SK-N-SH treated with all-trans-retinoic acid at 6 μM for 48 hours (cell line): ENCODE measurements at regions not wholly inside any gene's neighbourhood (a gene's known extent, or its start where the extent isn't known, plus 50 kb on each side); places are given as distances from the start of the nearest gene placed in this dataset.

Source experiments
- CSRNP3 ChIP-seq: fragments of 250-450 bp; sonication (Bioruptor Pico); IDR thresholded peaks from 2 replicates; pipeline ENCODE4 v1.5.1; 2021; ENCODE audit warnings: mild to moderate bottlenecking, moderate library complexity
- ESRRG ChIP-seq: fragments of 250-450 bp; sonication (Bioruptor Pico); IDR thresholded peaks from 2 replicates; pipeline ENCODE4 v1.6.1; 2021; ENCODE audit warnings: mild to moderate bottlenecking
- RARB ChIP-seq: fragments of 250-450 bp; sonication (Bioruptor Pico); IDR thresholded peaks from 2 replicates; pipeline ENCODE4 v1.8.0; 2021; ENCODE audit warnings: mild to moderate bottlenecking, moderate library complexity
- ZC3H10 ChIP-seq: fragments of 250-450 bp; sonication (Bioruptor Pico); IDR thresholded peaks from 2 replicates; pipeline ENCODE4 v1.5.1; 2021; ENCODE audit warnings: mild to moderate bottlenecking, moderate library complexity
- ZFP3 ChIP-seq: fragments of 250-450 bp; sonication (Bioruptor Pico); IDR thresholded peaks from 2 replicates; pipeline ENCODE4 v1.5.0; 2020; ENCODE audit warnings: mild to moderate bottlenecking, moderate library complexity
- ZFP30 ChIP-seq: fragments of 450-650 bp; formaldehyde crosslinking; IDR thresholded peaks from 2 replicates; pipeline ENCODE4 v1.5.0; 2022; ENCODE audit warnings: mild to moderate bottlenecking, moderate library complexity
- ZNF8 ChIP-seq: fragments of 450-650 bp; formaldehyde crosslinking; IDR thresholded peaks from 2 replicates; pipeline ENCODE4 v1.5.0; 2020; ENCODE audit warnings: mild to moderate bottlenecking, moderate library complexity
- TF ChIP-seq, protein P1 (sequence below): fragments of 250-450 bp; sonication (Bioruptor Pico); IDR thresholded peaks from 2 replicates; pipeline ENCODE4 v1.5.1; 2020; ENCODE audit warnings: low read depth, mild to moderate bottlenecking, moderate library complexity
- TF ChIP-seq, protein P2 (sequence below): fragments of 250-450 bp; sonication (Bioruptor Pico); IDR thresholded peaks from 2 replicates; pipeline ENCODE4 v1.8.0; 2021; ENCODE audit warnings: low read depth, mild to moderate bottlenecking, moderate library complexity, borderline replicate concordance
- TF ChIP-seq, protein P3 (sequence below): fragments of 250-450 bp; sonication (Bioruptor Pico); IDR thresholded peaks from 2 replicates; pipeline ENCODE4 v1.5.0; 2020; ENCODE audit warnings: mild to moderate bottlenecking, moderate library complexity

- TF ChIP-seq, protein P1, sequence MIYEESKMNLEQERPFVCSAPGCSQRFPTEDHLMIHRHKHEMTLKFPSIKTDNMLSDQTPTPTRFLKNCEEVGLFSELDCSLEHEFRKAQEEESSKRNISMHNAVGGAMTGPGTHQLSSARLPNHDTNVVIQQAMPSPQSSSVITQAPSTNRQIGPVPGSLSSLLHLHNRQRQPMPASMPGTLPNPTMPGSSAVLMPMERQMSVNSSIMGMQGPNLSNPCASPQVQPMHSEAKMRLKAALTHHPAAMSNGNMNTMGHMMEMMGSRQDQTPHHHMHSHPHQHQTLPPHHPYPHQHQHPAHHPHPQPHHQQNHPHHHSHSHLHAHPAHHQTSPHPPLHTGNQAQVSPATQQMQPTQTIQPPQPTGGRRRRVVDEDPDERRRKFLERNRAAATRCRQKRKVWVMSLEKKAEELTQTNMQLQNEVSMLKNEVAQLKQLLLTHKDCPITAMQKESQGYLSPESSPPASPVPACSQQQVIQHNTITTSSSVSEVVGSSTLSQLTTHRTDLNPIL (CRISPR knock-in tag): no peak
- no peak for TF ChIP-seq ZFP30 (CRISPR knock-in tag)
- TF ChIP-seq, protein P2, sequence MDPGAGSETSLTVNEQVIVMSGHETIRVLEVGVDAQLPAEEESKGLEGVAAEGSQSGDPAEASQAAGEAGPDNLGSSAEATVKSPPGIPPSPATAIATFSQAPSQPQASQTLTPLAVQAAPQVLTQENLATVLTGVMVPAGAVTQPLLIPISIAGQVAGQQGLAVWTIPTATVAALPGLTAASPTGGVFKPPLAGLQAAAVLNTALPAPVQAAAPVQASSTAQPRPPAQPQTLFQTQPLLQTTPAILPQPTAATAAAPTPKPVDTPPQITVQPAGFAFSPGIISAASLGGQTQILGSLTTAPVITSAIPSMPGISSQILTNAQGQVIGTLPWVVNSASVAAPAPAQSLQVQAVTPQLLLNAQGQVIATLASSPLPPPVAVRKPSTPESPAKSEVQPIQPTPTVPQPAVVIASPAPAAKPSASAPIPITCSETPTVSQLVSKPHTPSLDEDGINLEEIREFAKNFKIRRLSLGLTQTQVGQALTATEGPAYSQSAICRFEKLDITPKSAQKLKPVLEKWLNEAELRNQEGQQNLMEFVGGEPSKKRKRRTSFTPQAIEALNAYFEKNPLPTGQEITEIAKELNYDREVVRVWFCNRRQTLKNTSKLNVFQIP (CRISPR knock-in tag): no peak
- no peak for TF ChIP-seq ZC3H10
- no peak for TF ChIP-seq RARB (CRISPR knock-in tag)
- no peak for TF ChIP-seq ZNF8
- no peak for TF ChIP-seq ZFP3 (CRISPR knock-in tag)
- TF ChIP-seq ESRRG (CRISPR knock-in tag): no peak
- TF ChIP-seq, protein P3, sequence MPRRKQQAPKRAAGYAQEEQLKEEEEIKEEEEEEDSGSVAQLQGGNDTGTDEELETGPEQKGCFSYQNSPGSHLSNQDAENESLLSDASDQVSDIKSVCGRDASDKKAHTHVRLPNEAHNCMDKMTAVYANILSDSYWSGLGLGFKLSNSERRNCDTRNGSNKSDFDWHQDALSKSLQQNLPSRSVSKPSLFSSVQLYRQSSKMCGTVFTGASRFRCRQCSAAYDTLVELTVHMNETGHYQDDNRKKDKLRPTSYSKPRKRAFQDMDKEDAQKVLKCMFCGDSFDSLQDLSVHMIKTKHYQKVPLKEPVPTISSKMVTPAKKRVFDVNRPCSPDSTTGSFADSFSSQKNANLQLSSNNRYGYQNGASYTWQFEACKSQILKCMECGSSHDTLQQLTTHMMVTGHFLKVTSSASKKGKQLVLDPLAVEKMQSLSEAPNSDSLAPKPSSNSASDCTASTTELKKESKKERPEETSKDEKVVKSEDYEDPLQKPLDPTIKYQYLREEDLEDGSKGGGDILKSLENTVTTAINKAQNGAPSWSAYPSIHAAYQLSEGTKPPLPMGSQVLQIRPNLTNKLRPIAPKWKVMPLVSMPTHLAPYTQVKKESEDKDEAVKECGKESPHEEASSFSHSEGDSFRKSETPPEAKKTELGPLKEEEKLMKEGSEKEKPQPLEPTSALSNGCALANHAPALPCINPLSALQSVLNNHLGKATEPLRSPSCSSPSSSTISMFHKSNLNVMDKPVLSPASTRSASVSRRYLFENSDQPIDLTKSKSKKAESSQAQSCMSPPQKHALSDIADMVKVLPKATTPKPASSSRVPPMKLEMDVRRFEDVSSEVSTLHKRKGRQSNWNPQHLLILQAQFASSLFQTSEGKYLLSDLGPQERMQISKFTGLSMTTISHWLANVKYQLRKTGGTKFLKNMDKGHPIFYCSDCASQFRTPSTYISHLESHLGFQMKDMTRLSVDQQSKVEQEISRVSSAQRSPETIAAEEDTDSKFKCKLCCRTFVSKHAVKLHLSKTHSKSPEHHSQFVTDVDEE (CRISPR knock-in tag): no peak
- TF ChIP-seq CSRNP3 (CRISPR knock-in tag): no peak
These were observed 250.9 kb downstream of the TINAG start for GRCh38 chr6:54559136-54559535.
